Vagina (tissue), 2 donors: ENCODE measurements at regions not wholly inside any gene's neighbourhood (a gene's known extent, or its start where the extent isn't known, plus 50 kb on each side); places are given as distances from the start of the nearest gene placed in this dataset.

Experiments
- CTCF ChIP-seq, 3 experiments: fragments of 450-650 bp in 2 of 3; fragments of 200-600 bp in 1 of 3; sonication (generic) in 1 of 3; IDR thresholded peaks; one replicate each; pipeline ENCODE4 v1.5.1; 2017 to 2019; ENCODE audit warnings: antibody characterized with exemption in 3 of 3, mild to moderate bottlenecking in 2 of 3, moderate library complexity in 2 of 3
- POLR2A ChIP-seq, 2 donors: fragments of 450-650 bp; IDR thresholded peaks; one replicate each; pipeline ENCODE4 v1.6.1; 2017; ENCODE audit warnings: antibody characterized with exemption in 2 of 2, mild to moderate bottlenecking in 2 of 2, moderate library complexity in 2 of 2
- POLR2AphosphoS5 ChIP-seq, 2 donors: sonication (generic); formaldehyde crosslinking; IDR thresholded peaks; one replicate each; pipeline ENCODE4 v1.9.0; 2017; ENCODE audit warnings: antibody characterized with exemption in 2 of 2, mild to moderate bottlenecking in 2 of 2, low read depth in 1 of 2; ENCODE audit not compliant: insufficient read depth in 1 of 2

DNA sequence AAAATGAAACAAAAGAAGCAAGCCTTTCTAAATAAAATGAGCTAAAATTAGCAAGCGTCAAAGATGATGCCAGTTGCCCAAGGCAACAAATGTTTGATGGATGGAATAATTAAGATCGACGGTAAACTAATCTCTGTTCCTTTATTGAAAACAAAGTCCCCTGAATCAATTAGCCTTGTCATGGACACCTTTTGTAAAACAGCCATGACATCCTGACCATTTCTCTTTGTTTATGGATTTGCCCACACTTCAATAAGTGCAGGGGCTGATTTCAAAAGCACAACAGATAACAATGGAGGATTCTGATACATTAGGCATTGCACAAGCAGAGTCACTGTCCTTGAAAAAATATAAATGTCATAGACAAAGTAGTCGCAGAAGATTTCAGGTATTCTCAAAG lies 160.1 kb upstream of the HNRNPA3 start:
- TF ChIP-seq CTCF (IDR thresholded peaks at IDR 0.05) (no peak), POLR2A (IDR thresholded peaks at IDR 0.05) (no peak), POLR2AphosphoS5 (IDR thresholded peaks at IDR 0.05; ENCODE audit: insufficient read depth in 1 of 2, low read depth in 1 of 2) (no peak)
